ENCODE measurements at regions not wholly inside any gene's neighbourhood (a gene's known extent, or its start where the extent isn't known, plus 50 kb on each side); places are given as distances from the start of the nearest gene placed in this dataset.
"Not testable (repeated sequence)": the region's sequence is repeated elsewhere in the genome, so short reads cannot be mapped to it uniquely, and the experiment has no call there.

DNA sequence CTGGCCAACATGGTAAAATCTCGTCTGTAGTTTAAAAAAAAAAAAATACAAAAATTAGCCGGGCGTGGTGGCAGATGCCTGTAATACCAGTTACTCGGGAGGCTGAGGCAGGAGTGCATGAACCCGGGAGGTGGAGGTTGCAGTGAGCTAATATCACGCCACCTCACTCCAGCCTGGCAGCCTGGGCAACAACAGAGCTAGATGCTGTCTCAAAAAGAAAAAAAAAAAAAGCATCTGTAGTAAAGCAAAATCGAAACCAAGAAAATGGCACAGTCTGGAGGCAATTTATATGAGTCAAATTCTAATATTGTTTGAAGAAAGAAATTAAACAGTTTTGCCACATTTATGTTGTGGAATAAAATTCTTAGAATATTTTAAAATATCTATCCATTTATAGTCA lies 365.0 kb upstream of the CHORDC1 start:
- H3K4me1 Mint-ChIP-seq: no peaks in the 10 kb centered on the region

DNA sequence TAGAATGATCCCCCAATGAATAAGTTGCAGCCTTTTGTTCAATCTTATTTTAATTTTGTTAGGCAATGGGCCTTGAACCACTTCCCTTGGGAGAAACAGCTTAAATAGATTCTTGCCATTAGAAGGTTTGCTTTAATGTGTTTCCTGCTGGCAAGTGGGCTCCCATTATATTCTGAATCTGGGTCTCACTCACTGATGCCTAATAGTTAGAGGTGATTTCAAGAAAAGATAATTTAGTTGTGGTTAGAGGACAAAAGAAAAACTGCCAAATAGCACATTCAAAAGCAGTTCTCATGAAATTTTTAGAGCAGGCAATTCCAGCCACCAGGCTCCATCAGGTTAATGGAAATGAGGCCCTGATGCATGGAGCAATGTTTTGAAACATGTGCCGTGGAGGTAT lies 362.6 kb upstream of the CHORDC1 start:
- H3K36me3 ChIP-seq (ENCODE audit: insufficient read depth, low read length): no peaks in the 10 kb centered on the region
- Mint-ChIP-seq H3K27me3 (no peaks in the 10 kb centered on the region), H3K4me3 (no peak overlapping the region), H3K36me3 (no peaks in the 10 kb centered on the region), H3K4me1 (no peaks in the 10 kb centered on the region), H3K9me3 (peaks cover 3 to 11% (median 5%) of the 10 kb centered on the region in 5 donors), H3K27ac (no peak overlapping the region)
- DNase-seq: no peak
- ChIA-PET CTCF (no interaction called here), POLR2A (no interaction called here)
- no peak overlapping the region for H3K27ac ChIP-seq (ENCODE audit: low read depth, low read length)
- H3K27me3 ChIP-seq (ENCODE audit: insufficient read depth, low read length, poor library complexity, severe bottlenecking): no peaks in the 10 kb centered on the region
- H3K4me3 ChIP-seq (ENCODE audit: low read length): no peak overlapping the region
- H3K4me1 ChIP-seq (ENCODE audit: insufficient read depth, low read length): no peaks in the 10 kb centered on the region
- H3K9me3 ChIP-seq (ENCODE audit: low read length): no peaks in the 10 kb centered on the region

More for the DNA sequence above, 365.0 kb upstream of the CHORDC1 start:
- Histone ChIP-seq H3K4me1 (ENCODE audit: insufficient read depth, low read length) (no peaks in the 10 kb centered on the region), H3K9me3 (ENCODE audit: low read length) (no peaks in the 10 kb centered on the region), H3K36me3 (ENCODE audit: insufficient read depth, low read length) (no peaks in the 10 kb centered on the region), H3K27me3 (ENCODE audit: insufficient read depth, low read length, poor library complexity, severe bottlenecking) (no peaks in the 10 kb centered on the region), H3K4me3 (ENCODE audit: low read length) (no peak overlapping the region), H3K27ac (ENCODE audit: low read depth, low read length) (no peak overlapping the region)
- Mint-ChIP-seq H3K9me3 (peaks cover 1 to 12% (median 5%) of the 10 kb centered on the region in 5 donors), H3K27ac (no peak overlapping the region), H3K4me3 (no peak overlapping the region), H3K36me3 (no peaks in the 10 kb centered on the region), H3K27me3 (no peaks in the 10 kb centered on the region)
- CTCF ChIA-PET: no interaction called here
- POLR2A ChIA-PET: no interaction called here
- DNase-seq: no peak

DNA sequence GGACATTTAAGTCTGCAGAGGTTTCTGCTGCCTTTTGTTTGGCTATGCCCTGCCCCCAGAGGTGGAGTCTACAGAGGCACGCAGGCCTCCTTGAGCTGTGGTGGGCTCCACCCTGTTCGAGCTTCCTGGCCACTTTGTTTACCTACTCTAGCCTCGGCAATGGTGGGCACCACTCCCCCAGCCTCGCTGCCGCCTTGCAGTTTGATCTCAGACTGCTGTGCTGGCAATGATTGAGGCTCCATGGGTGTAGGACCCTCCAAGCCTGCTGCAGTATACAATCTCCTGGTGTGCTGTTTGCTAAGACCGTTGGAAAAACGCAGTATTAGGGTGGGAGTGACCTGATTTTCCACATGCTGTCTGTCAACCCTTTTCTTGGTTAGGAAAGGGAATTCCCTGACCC lies 360.1 kb upstream of the CHORDC1 start:
- POLR2A ChIA-PET; H3K27me3 ChIP-seq (ENCODE audit: insufficient read depth, low read length, poor library complexity, severe bottlenecking); H3K27ac Mint-ChIP-seq; DNase-seq; H3K4me1 ChIP-seq (ENCODE audit: insufficient read depth, low read length); H3K36me3 ChIP-seq (ENCODE audit: insufficient read depth, low read length); H3K4me3 ChIP-seq (ENCODE audit: low read length); CTCF ChIA-PET; H3K27ac ChIP-seq (ENCODE audit: low read depth, low read length); H3K4me1 Mint-ChIP-seq; H3K4me3 Mint-ChIP-seq; H3K9me3 ChIP-seq (ENCODE audit: low read length); H3K27me3 Mint-ChIP-seq; H3K36me3 Mint-ChIP-seq: not testable (repeated sequence)
- H3K9me3 Mint-ChIP-seq: peaks cover 5 to 14% (median 9%) of the 10 kb centered on the region in 5 donors

DNA sequence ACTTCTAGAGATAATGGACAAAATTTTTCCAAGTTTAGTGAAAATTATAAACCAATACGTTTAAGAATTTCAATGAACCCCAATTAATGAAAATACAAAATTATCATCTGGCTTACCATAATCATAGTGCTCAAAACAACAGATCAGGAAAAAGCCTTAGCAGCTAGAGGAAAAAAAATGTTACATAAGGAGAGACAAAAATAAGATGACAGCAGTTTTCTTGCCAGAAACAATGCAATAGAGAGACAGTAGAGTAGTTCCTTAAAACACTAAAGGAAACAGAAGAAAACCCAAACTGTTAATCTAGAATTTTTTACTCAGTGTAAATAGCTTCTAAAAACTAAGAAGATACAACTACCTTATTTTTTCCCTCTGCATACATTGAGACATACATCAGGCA lies 341.7 kb upstream of the CHORDC1 start:
- no peak overlapping the region for H3K27ac ChIP-seq (ENCODE audit: low read depth, low read length)
- Mint-ChIP-seq H3K27ac (no peak overlapping the region), H3K4me3 (no peak overlapping the region), H3K36me3 (no peaks in the 10 kb centered on the region), H3K4me1 (no peaks in the 10 kb centered on the region), H3K9me3 (peaks cover 2 to 28% (median 10%) of the 10 kb centered on the region in 5 donors), H3K27me3 (no peaks in the 10 kb centered on the region)
- no peak for DNase-seq
- no peak overlapping the region for H3K4me3 ChIP-seq (ENCODE audit: low read length)
- H3K9me3 ChIP-seq (ENCODE audit: low read length): no peaks in the 10 kb centered on the region
- ChIA-PET CTCF (no interaction called here), POLR2A (no interaction called here)
- no peaks in the 10 kb centered on the region for H3K27me3 ChIP-seq (ENCODE audit: insufficient read depth, low read length, poor library complexity, severe bottlenecking)
- H3K4me1 ChIP-seq (ENCODE audit: insufficient read depth, low read length): no peaks in the 10 kb centered on the region
- H3K36me3 ChIP-seq (ENCODE audit: insufficient read depth, low read length): no peaks in the 10 kb centered on the region

DNA sequence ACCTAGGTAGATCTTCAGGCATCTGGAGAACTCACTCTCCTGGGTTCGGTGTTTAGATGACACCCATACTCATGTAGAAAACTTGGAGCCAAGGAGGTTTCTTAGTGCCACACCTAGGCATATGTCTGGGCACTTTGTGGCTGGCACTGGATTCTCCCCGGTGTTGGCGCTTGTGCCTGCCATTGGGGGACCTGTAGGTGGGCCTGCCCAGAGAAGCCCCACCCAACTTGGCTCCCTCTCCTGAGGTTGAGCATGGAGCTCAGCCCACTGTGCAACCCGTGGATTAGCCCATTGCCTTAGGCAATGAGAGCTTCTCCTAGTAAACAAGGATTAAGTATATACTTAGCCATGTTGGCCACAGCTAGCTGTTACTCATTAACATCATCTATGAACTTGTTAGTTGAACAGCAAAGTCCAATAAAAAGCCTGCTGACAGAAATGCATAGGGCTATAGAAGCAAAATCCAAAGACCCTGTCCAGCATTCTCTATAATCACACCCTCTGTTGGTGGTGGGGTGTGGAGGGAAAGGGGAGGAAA lies 335.5 kb upstream of the CHORDC1 start:
- Mint-ChIP-seq H3K27me3 (no peaks in the 10 kb centered on the region), H3K27ac (no peak overlapping the region), H3K9me3 (peaks cover 4 to 28% (median 13%) of the 10 kb centered on the region in 5 donors), H3K36me3 (no peaks in the 10 kb centered on the region), H3K4me3 (no peak overlapping the region), H3K4me1 (no peaks in the 10 kb centered on the region)
- Histone ChIP-seq H3K4me3 (ENCODE audit: low read length) (no peak overlapping the region), H3K27ac (ENCODE audit: low read depth, low read length) (no peak overlapping the region), H3K36me3 (ENCODE audit: insufficient read depth, low read length) (no peaks in the 10 kb centered on the region), H3K4me1 (ENCODE audit: insufficient read depth, low read length) (no peaks in the 10 kb centered on the region), H3K27me3 (ENCODE audit: insufficient read depth, low read length, poor library complexity, severe bottlenecking) (no peaks in the 10 kb centered on the region), H3K9me3 (ENCODE audit: low read length) (no peaks in the 10 kb centered on the region)
- ChIA-PET CTCF (no interaction called here), POLR2A (no interaction called here)
- DNase-seq: no peak

DNA sequence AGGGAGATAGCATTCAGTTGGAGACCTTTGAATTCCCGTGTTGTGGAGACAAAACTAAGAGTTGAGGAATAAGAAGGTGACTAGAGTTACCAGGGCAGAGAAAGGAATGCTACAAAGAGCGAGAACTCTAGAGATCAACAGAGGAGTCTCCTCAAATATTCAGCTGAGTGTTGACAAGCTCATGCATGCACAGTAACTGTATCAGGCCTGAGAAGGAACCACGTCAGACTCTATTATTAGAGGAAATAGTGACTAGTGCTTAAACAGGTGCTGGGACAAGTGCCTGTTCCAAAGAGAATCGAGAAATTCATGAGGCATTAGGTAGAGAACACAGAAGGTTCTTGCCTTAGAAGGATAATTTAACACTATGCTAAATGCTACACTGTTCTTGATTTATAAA lies 333.8 kb upstream of the CHORDC1 start:
- Mint-ChIP-seq H3K36me3 (no peaks in the 10 kb centered on the region), H3K4me1 (no peaks in the 10 kb centered on the region), H3K9me3 (peaks cover 4 to 26% (median 12%) of the 10 kb centered on the region in 5 donors), H3K27ac (no peak overlapping the region), H3K27me3 (no peaks in the 10 kb centered on the region), H3K4me3 (no peak overlapping the region)
- no peaks in the 10 kb centered on the region for H3K27me3 ChIP-seq (ENCODE audit: insufficient read depth, low read length, poor library complexity, severe bottlenecking)
- DNase-seq: no peak
- no peak overlapping the region for H3K4me3 ChIP-seq (ENCODE audit: low read length)
- no peaks in the 10 kb centered on the region for H3K9me3 ChIP-seq (ENCODE audit: low read length)
- no peaks in the 10 kb centered on the region for H3K4me1 ChIP-seq (ENCODE audit: insufficient read depth, low read length)
- CTCF ChIA-PET: no interaction called here
- no peaks in the 10 kb centered on the region for H3K36me3 ChIP-seq (ENCODE audit: insufficient read depth, low read length)
- POLR2A ChIA-PET: no interaction called here
- no peak overlapping the region for H3K27ac ChIP-seq (ENCODE audit: low read depth, low read length)

DNA sequence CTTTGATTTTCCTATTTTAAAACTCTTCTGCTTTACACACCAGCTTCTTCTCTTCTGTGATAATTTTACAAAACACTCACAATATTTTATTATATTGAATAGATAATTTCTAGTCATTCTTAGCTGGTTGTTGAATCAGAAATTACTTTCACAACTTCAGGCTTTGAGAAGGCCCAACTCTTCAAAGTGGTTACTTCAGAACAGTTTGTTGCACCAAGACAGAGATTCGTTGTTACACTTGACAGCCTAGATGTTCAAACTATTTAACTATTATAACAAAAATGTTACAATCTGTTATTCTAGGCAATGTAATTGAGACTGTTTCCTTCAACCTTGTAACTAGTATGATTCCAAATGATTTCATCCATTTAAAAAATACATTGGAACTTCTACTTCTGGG lies 333.2 kb upstream of the CHORDC1 start:
- Mint-ChIP-seq H3K4me3 (no peak overlapping the region), H3K9me3 (peaks cover 4 to 26% (median 12%) of the 10 kb centered on the region in 5 donors), H3K27ac (no peak overlapping the region), H3K27me3 (no peaks in the 10 kb centered on the region), H3K4me1 (no peaks in the 10 kb centered on the region), H3K36me3 (no peaks in the 10 kb centered on the region)
- CTCF ChIA-PET: no interaction called here
- Histone ChIP-seq H3K4me1 (ENCODE audit: insufficient read depth, low read length) (no peaks in the 10 kb centered on the region), H3K27me3 (ENCODE audit: insufficient read depth, low read length, poor library complexity, severe bottlenecking) (no peaks in the 10 kb centered on the region), H3K27ac (ENCODE audit: low read depth, low read length) (no peak overlapping the region), H3K36me3 (ENCODE audit: insufficient read depth, low read length) (no peaks in the 10 kb centered on the region), H3K4me3 (ENCODE audit: low read length) (no peak overlapping the region), H3K9me3 (ENCODE audit: low read length) (no peaks in the 10 kb centered on the region)
- no peak for DNase-seq
- POLR2A ChIA-PET: no interaction called here

DNA sequence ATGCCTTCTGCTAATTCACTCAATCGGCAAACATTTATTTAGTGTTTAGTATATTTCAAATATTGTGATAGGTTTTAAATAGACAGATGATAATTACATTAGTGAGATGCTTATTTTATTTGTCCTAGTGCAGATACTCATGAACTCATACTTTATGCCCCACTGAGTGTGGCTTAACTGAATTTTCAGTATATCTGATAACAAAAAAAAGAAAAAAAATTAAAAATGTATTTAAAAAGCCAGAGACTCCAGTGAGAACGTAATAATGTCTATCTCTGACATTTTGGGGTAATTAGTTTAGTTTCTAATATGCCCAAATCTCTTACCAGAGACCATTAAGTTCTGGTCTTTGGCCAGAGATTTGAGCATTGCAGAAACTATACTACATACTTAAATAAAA lies 332.6 kb upstream of the CHORDC1 start:
- H3K27me3 Mint-ChIP-seq: no peaks in the 10 kb centered on the region

DNA sequence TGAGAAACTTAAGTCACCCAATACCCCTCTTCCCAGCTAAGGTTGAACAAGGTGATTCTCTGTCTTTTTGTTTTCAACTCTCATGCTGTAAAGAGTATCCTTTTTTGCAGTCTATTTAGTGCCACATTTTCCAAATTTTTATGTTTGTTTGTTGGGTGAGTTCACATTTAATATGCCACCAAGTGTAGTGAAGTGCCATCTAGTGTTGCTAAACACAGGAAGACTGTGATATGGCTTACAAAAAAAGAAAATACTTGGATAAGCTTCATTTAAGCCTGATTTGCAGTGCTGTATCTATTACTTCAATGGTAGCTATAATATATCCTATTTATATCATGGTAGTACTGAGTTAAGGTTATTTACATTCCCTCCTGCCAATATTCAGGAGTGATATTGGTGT lies 319.2 kb upstream of the CHORDC1 start:
- Mint-ChIP-seq H3K4me3 (no peak overlapping the region), H3K27ac (no peak overlapping the region), H3K27me3 (no peaks in the 10 kb centered on the region), H3K36me3 (no peaks in the 10 kb centered on the region), H3K9me3 (peaks cover 0 to 12% (median 3%) of the 10 kb centered on the region in 5 donors), H3K4me1 (no peaks in the 10 kb centered on the region)
- no peak overlapping the region for H3K27ac ChIP-seq (ENCODE audit: low read depth, low read length)
- H3K27me3 ChIP-seq (ENCODE audit: insufficient read depth, low read length, poor library complexity, severe bottlenecking): no peaks in the 10 kb centered on the region
- DNase-seq: no peak
- CTCF ChIA-PET: no interaction called here
- H3K4me3 ChIP-seq (ENCODE audit: low read length): no peak overlapping the region
- H3K9me3 ChIP-seq (ENCODE audit: low read length): no peaks in the 10 kb centered on the region
- H3K36me3 ChIP-seq (ENCODE audit: insufficient read depth, low read length): no peaks in the 10 kb centered on the region
- POLR2A ChIA-PET: no interaction called here
- H3K4me1 ChIP-seq (ENCODE audit: insufficient read depth, low read length): no peaks in the 10 kb centered on the region

More for the DNA sequence above, 332.6 kb upstream of the CHORDC1 start:
- CTCF ChIA-PET: no interaction called here
- no peak overlapping the region for H3K27ac ChIP-seq (ENCODE audit: low read depth, low read length)
- H3K36me3 Mint-ChIP-seq: no peaks in the 10 kb centered on the region
- H3K36me3 ChIP-seq (ENCODE audit: insufficient read depth, low read length): no peaks in the 10 kb centered on the region
- no peak overlapping the region for H3K4me3 ChIP-seq (ENCODE audit: low read length)
- no peak overlapping the region for H3K4me3 Mint-ChIP-seq
- no peaks in the 10 kb centered on the region for H3K9me3 ChIP-seq (ENCODE audit: low read length)
- DNase-seq: no peak
- POLR2A ChIA-PET: no interaction called here
- no peaks in the 10 kb centered on the region for H3K27me3 ChIP-seq (ENCODE audit: insufficient read depth, low read length, poor library complexity, severe bottlenecking)
- no peak overlapping the region for H3K27ac Mint-ChIP-seq
- no peaks in the 10 kb centered on the region for H3K4me1 Mint-ChIP-seq
- peaks cover 4 to 22% (median 12%) of the 10 kb centered on the region in 5 donors for H3K9me3 Mint-ChIP-seq
- no peaks in the 10 kb centered on the region for H3K4me1 ChIP-seq (ENCODE audit: insufficient read depth, low read length)

All from CD8-positive, alpha-beta memory T cell (primary cell).